ENCODE measurements at regions not wholly inside any gene's neighbourhood (a gene's known extent, or its start where the extent isn't known, plus 50 kb on each side); places are given as distances from the start of the nearest gene placed in this dataset.

DNA sequence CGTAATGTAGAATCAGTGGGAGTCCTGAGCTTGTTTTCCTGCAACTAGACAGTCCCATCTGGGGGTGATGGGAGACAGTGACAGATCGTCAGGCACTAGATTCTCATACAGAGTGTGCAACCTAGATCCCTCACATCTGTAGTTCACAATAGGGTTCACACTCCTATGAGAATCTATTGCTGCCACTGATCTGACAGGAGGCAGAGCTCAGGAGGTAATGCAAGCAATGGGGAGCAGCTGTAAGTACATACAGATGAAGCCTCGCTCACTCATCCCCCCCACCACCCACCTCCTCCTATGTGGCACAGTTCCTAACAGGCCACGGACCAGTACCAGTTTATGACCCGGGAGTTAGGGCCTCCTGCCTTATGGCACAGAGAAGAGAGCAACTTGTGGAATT is 116.2 kb upstream of the PIK3R1 start:
- no peaks in the 10 kb centered on the region for H3K27me3 ChIP-seq
- no peak for DNase-seq
- no peaks in the 10 kb centered on the region for H3K4me1 ChIP-seq

DNA sequence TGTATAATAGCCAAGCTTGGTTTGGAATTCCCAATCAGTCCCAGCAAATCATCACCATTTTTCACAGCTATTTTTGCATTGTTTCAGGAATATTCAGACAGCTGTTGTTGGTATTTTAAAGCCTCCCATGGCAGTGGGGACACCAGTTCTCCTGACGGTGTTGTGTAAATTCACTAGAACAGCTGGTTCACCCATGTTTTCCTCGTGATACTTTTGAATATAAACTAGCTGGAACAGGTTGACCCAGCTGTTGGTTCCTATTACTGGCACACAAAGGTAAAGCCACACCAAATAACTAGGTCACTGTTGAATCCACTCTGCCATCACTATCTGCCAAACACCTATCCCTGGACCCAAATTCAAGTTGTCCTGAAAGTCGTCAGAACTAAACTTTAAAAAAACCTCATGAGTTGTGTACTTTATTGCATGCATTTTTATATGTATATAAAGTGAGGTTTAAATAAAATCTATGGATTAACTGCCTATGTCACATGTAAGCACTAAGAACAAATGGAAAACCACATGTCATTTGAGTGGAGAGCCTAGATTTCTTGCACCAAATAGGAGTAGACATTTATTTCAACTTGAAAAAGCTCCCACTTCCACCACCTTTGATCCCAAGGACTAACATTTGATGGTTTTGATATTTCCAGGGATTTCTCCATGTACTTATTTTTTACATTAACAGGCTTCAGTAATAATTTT is 121.9 kb upstream of the PIK3R1 start:
- no peak overlapping the region for H3K4me3 ChIP-seq
- H3K36me3 ChIP-seq = no peaks in the 10 kb centered on the region
- H3K9me3 ChIP-seq = no peaks in the 10 kb centered on the region
- H3K27ac ChIP-seq = no peak overlapping the region
- no peaks in the 10 kb centered on the region for H3K27me3 ChIP-seq
- TF ChIP-seq, protein P1, sequence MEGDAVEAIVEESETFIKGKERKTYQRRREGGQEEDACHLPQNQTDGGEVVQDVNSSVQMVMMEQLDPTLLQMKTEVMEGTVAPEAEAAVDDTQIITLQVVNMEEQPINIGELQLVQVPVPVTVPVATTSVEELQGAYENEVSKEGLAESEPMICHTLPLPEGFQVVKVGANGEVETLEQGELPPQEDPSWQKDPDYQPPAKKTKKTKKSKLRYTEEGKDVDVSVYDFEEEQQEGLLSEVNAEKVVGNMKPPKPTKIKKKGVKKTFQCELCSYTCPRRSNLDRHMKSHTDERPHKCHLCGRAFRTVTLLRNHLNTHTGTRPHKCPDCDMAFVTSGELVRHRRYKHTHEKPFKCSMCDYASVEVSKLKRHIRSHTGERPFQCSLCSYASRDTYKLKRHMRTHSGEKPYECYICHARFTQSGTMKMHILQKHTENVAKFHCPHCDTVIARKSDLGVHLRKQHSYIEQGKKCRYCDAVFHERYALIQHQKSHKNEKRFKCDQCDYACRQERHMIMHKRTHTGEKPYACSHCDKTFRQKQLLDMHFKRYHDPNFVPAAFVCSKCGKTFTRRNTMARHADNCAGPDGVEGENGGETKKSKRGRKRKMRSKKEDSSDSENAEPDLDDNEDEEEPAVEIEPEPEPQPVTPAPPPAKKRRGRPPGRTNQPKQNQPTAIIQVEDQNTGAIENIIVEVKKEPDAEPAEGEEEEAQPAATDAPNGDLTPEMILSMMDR (IDR thresholded peaks at IDR 0.05) = no peak
- TF ChIP-seq POLR2A (IDR thresholded peaks at IDR 0.05) = no peak
- H3K4me1 ChIP-seq = no peaks in the 10 kb centered on the region
- no peak for DNase-seq

More for the DNA sequence above, 116.2 kb upstream of the PIK3R1 start:
- no peak overlapping the region for H3K27ac ChIP-seq
- H3K36me3 ChIP-seq = no peaks in the 10 kb centered on the region
- TF ChIP-seq, protein P1 (IDR thresholded peaks at IDR 0.05) = no peak
- TF ChIP-seq POLR2A (IDR thresholded peaks at IDR 0.05) = no peak
- no peak overlapping the region for H3K4me3 ChIP-seq
- H3K9me3 ChIP-seq = no peaks in the 10 kb centered on the region

DNA sequence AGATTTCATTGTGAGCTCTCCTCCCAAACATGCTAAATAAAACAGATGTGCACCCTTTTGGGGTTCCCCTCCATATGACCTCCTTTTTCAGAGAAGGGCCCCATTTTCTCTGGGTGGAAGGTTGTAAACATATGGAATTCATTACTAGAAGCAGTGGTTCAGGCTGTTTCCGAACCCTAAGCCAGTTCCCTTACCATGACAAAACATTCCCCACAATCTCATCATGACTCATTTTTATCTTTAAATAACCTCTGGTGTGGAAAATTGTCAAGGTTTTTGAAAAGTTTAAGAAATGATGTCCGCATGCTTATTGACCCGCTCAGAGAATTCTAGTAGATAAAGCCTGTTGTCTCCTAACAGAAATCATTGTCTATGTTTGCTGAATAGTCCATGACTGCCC is 127.3 kb upstream of the PIK3R1 start:
- TF ChIP-seq, protein P1 (IDR thresholded peaks at IDR 0.05) = no peak
- no peak for TF ChIP-seq POLR2A (IDR thresholded peaks at IDR 0.05)
- Histone ChIP-seq H3K4me1 (no peaks in the 10 kb centered on the region), H3K36me3 (no peaks in the 10 kb centered on the region), H3K27me3 (no peaks in the 10 kb centered on the region), H3K27ac (no peak overlapping the region), H3K4me3 (no peak overlapping the region), H3K9me3 (no peaks in the 10 kb centered on the region)
- DNase-seq = no peak

DNA sequence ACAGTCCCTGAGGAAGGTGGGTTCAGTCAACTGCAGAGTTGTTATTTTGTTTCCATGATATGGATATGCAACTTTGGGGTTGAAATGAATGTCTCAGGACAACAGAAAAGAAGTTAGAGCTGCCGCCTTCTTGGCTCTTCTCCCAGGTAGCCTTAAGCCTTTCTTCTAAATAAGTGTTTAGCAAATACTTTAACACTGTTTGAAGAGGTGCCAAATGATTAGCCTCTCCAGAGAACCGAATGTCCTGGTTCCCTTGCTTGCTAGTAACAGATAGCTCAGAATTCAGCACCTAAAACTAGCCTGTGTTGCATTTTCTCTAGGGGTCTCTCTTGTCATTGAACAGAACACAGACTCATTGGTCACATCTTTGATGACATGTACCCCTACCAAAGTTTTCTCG is 127.7 kb upstream of the PIK3R1 start:
- H3K9me3 ChIP-seq = no peaks in the 10 kb centered on the region
- no peak for DNase-seq
- H3K27ac ChIP-seq = no peak overlapping the region
- TF ChIP-seq POLR2A (IDR thresholded peaks at IDR 0.05) = no peak
- TF ChIP-seq, protein P1 (IDR thresholded peaks at IDR 0.05) = no peak
- H3K36me3 ChIP-seq = no peaks in the 10 kb centered on the region
- H3K27me3 ChIP-seq = no peaks in the 10 kb centered on the region
- H3K4me3 ChIP-seq = no peak overlapping the region
- no peaks in the 10 kb centered on the region for H3K4me1 ChIP-seq

DNA sequence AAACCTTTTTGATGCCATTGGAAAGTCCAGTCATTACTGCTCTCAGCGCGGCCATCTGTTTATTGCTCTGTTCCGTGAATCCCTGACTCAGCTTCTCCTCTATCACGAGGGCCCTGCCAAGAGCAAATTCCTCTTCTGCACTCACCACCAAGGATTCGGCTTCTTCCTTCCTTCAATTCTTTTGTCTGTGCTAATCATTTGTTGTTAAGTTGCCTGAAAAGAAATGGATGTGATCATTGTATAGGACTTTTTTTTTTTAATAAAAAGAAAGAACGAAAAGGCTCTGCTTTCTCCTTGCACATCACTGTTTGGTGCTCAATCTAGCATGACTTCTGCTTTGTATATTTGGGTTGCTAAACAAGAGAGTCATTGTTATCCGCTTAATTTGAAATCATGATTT is 128.7 kb upstream of the PIK3R1 start:
- Histone ChIP-seq H3K27ac (no peak overlapping the region), H3K9me3 (no peaks in the 10 kb centered on the region), H3K36me3 (no peaks in the 10 kb centered on the region), H3K4me1 (no peaks in the 10 kb centered on the region), H3K27me3 (no peaks in the 10 kb centered on the region), H3K4me3 (no peak overlapping the region)
- peak in 2 of 3 donors; percentile 18 to 53 for DNase-seq
- TF ChIP-seq POLR2A (IDR thresholded peaks at IDR 0.05) = no peak

DNA sequence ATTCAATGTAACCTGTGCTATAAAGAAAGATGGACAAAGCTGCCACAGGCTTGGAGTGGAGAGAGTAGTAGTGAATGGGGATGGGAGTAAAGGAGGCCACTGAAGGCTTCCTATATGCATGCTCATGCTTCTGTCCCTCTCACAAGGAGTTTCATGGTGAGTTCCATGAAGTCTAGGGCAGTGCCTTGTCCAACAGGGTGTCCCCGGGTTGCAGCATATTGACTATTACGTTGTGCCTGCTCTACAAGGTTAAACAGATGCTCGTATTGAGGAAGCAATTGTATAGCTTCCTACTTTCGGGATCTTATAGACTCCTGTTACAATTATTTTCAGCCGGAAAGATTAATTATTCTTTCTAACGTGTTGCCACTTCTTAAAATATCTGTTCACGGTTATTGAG is 129.1 kb upstream of the PIK3R1 start:
- no peak overlapping the region for H3K4me3 ChIP-seq
- DNase-seq = no peak
- no peaks in the 10 kb centered on the region for H3K9me3 ChIP-seq
- no peaks in the 10 kb centered on the region for H3K27me3 ChIP-seq
- H3K36me3 ChIP-seq = no peaks in the 10 kb centered on the region
- H3K4me1 ChIP-seq = no peaks in the 10 kb centered on the region
- TF ChIP-seq POLR2A (IDR thresholded peaks at IDR 0.05) = no peak
- TF ChIP-seq, protein P1 (IDR thresholded peaks at IDR 0.05) = no peak
- no peak overlapping the region for H3K27ac ChIP-seq

Measured in Peyer's patch (tissue), 4 donors.